GM23338 (cell line): ENCODE measurements at regions not wholly inside any gene's neighbourhood (a gene's known extent, or its start where the extent isn't known, plus 50 kb on each side); places are given as distances from the start of the nearest gene placed in this dataset.

Experiments used
- ATAC-seq: fragments of 200-7000 bp; cut with Tn5 transposase; 3 replicates; pipeline ENCODE4 v1.9.1; 2020
- DNase-seq: peaks from one replicate; pipeline ENCODE4 v3.0.0-alpha.2; 2015; ENCODE audit warnings: low spot score
- H2AFZ ChIP-seq: fragments of 200-600 bp; sonication (generic); 2 replicates; pipeline ENCODE4 v1.8.0; 2016; ENCODE audit warnings: antibody characterized with exemption, mild to moderate bottlenecking, moderate library complexity
- H3F3A ChIP-seq: fragments of 200-600 bp; sonication (generic); replicated peaks from 2 replicates; pipeline ENCODE4 v1.8.0; 2017; ENCODE audit warnings: antibody characterized with exemption, mixed run types, low read depth
- H3K27ac ChIP-seq: fragments of 200-600 bp; sonication (generic); 2 replicates; pipeline ENCODE4 v1.6.1; 2016; ENCODE audit warnings: low read depth
- H3K27me3 ChIP-seq: fragments of 200-600 bp; sonication (generic); 2 replicates; pipeline ENCODE4 v1.8.0; 2016; ENCODE audit warnings: mild to moderate bottlenecking, mixed run types, moderate library complexity; ENCODE audit not compliant: insufficient read depth
- H3K36me3 ChIP-seq: fragments of 200-600 bp; sonication (generic); 2 replicates; pipeline ENCODE4 v1.8.0; 2016; ENCODE audit warnings: mild to moderate bottlenecking; ENCODE audit not compliant: insufficient read depth
- H3K4me1 ChIP-seq: fragments of 200-600 bp; sonication (generic); 2 replicates; pipeline ENCODE4 v1.8.0; 2016; ENCODE audit warnings: mild to moderate bottlenecking, moderate library complexity; ENCODE audit not compliant: insufficient read depth
- H3K4me2 ChIP-seq: fragments of 200-600 bp; sonication (generic); 2 replicates; pipeline ENCODE4 v1.7.1; 2017; ENCODE audit warnings: mixed run types
- H3K4me3 ChIP-seq: fragments of 200-600 bp; sonication (generic); 2 replicates; pipeline ENCODE4 v1.6.1; 2016; ENCODE audit warnings: mixed run types
- H3K79me2 ChIP-seq: fragments of 200-600 bp; sonication (generic); replicated peaks from 2 replicates; pipeline ENCODE4 v1.8.0; 2017; ENCODE audit warnings: mild to moderate bottlenecking; ENCODE audit not compliant: insufficient read depth
- H3K9me2 ChIP-seq: fragments of 200-600 bp; sonication (generic); 2 replicates; pipeline ENCODE4 v1.8.0; 2017; ENCODE audit not compliant: insufficient read depth
- H4K20me1 ChIP-seq: fragments of 200-600 bp; sonication (generic); replicated peaks from 2 replicates; pipeline ENCODE4 v1.8.0; 2017; ENCODE audit warnings: mild to moderate bottlenecking; ENCODE audit not compliant: insufficient read depth
- H3K27ac Mint-ChIP-seq: 2 replicates; pipeline ENCODE4 v1.8.0; 2020; ENCODE audit warnings: inconsistent platforms, mild to moderate bottlenecking, moderate library complexity, mixed read lengths
- H3K27me3 Mint-ChIP-seq: 3 replicates; pipeline ENCODE4 v1.8.0; 2022; ENCODE audit warnings: low read depth, mild to moderate bottlenecking, moderate library complexity, mixed read lengths, inconsistent platforms; ENCODE audit not compliant: insufficient read depth, poor library complexity
- H3K36me3 Mint-ChIP-seq: 3 replicates; pipeline ENCODE4 v1.8.0; 2021; ENCODE audit warnings: low read depth, mild to moderate bottlenecking, inconsistent platforms, moderate library complexity, mixed read lengths
- H3K4me1 Mint-ChIP-seq: 3 replicates; pipeline ENCODE4 v1.8.0; 2020; ENCODE audit warnings: mild to moderate bottlenecking, inconsistent platforms, mixed read lengths
- H3K4me3 Mint-ChIP-seq: 3 replicates; pipeline ENCODE4 v1.8.0; 2021; ENCODE audit warnings: moderate library complexity, mild to moderate bottlenecking, inconsistent platforms, mixed read lengths
- H3K9me3 Mint-ChIP-seq: 3 replicates; pipeline ENCODE4 v1.8.0; 2020; ENCODE audit warnings: moderate library complexity, mild to moderate bottlenecking, inconsistent platforms, mixed read lengths
- CREB1 ChIP-seq: fragments of 250-450 bp; sonication (Bioruptor Pico); IDR thresholded peaks from 2 replicates; pipeline ENCODE4 v1.5.0; 2020; ENCODE audit warnings: low read depth, mild to moderate bottlenecking, moderate library complexity
- EZH2 ChIP-seq: fragments of 200-600 bp; sonication (generic); IDR thresholded peaks from one replicate; pipeline ENCODE4 v1.8.0; 2017; ENCODE audit warnings: antibody characterized with exemption, mild to moderate bottlenecking, low read depth; ENCODE audit not compliant: unreplicated experiment
- EZH2phosphoT487 ChIP-seq: fragments of 200-600 bp; sonication (generic); IDR thresholded peaks from one replicate; pipeline ENCODE4 v1.8.1; 2018; ENCODE audit warnings: antibody characterized with exemption; ENCODE audit not compliant: unreplicated experiment
- JUNB ChIP-seq: IDR thresholded peaks from one replicate; pipeline ENCODE4 v1.6.1; 2016; ENCODE audit warnings: antibody characterized with exemption; ENCODE audit not compliant: unreplicated experiment
- NANOG ChIP-seq: IDR thresholded peaks from 2 replicates; pipeline ENCODE4 v1.6.1; 2016; ENCODE audit warnings: antibody characterized with exemption, borderline replicate concordance
- POLR2AphosphoS5 ChIP-seq: IDR thresholded peaks from 2 replicates; pipeline ENCODE4 v1.6.1; 2016; ENCODE audit warnings: antibody characterized with exemption, low read depth
- REST ChIP-seq: IDR thresholded peaks from one replicate; pipeline ENCODE4 v1.6.1; 2018; ENCODE audit warnings: antibody characterized with exemption; ENCODE audit not compliant: unreplicated experiment
- STAT1 ChIP-seq: IDR thresholded peaks from one replicate; pipeline ENCODE4 v1.6.1; 2016; ENCODE audit warnings: antibody characterized with exemption; ENCODE audit not compliant: unreplicated experiment
- ZNF114 ChIP-seq: fragments of 250-450 bp; sonication (Bioruptor Pico); IDR thresholded peaks from 2 replicates; pipeline ENCODE4 v1.5.0; 2020; ENCODE audit warnings: mild to moderate bottlenecking, moderate library complexity
- ZNF331 ChIP-seq: fragments of 250-450 bp; sonication (Bioruptor Pico); IDR thresholded peaks from 2 replicates; pipeline ENCODE4 v1.5.0; 2020; ENCODE audit warnings: low read depth, mild to moderate bottlenecking, moderate library complexity
- ZNF462 ChIP-seq: fragments of 250-450 bp; sonication (Bioruptor Pico); IDR thresholded peaks from 2 replicates; pipeline ENCODE4 v1.5.0; 2020; ENCODE audit warnings: mild to moderate bottlenecking, moderate library complexity
- TF ChIP-seq, protein P1 (sequence below): IDR thresholded peaks from 2 replicates; pipeline ENCODE4 v1.6.1; 2016; ENCODE audit warnings: antibody characterized with exemption
- TF ChIP-seq, protein P2 (sequence below), 2 experiments: fragments of 200-600 bp in 1 of 2; sonication (generic) in 1 of 2; conservative IDR thresholded peaks; 2 replicates each; pipeline versions ENCODE4 v1.5.1 to v1.6.1; 2016 to 2017; ENCODE audit warnings: antibody characterized with exemption in 2 of 2, low read depth in 2 of 2, mild to moderate bottlenecking in 2 of 2, moderate library complexity in 1 of 2

GRCh38 chr12:115132145-115132544, 448.2 kb upstream of the TBX3 start:
- no peaks in the 10 kb centered on the region for H3K27me3 Mint-ChIP-seq
- Histone ChIP-seq H3F3A (no peaks in the 10 kb centered on the region), H3K27ac (no peak overlapping the region), H2AFZ (no peak overlapping the region), H3K4me2 (no peak overlapping the region), H3K36me3 (no peaks in the 10 kb centered on the region), H3K4me1 (no peaks in the 10 kb centered on the region), H3K9me2 (peaks cover 3% of the 10 kb centered on the region; the same call in 1 of the 2 replicates), H3K4me3 (no peak overlapping the region), H3K79me2 (no peaks in the 10 kb centered on the region), H4K20me1 (no peaks in the 10 kb centered on the region), H3K27me3 (no peaks in the 10 kb centered on the region)
- ATAC-seq (no peak), DNase-seq (no peak)
- H3K27ac Mint-ChIP-seq = no peak overlapping the region
- H3K36me3 Mint-ChIP-seq = no peaks in the 10 kb centered on the region
- H3K4me1 Mint-ChIP-seq = no peaks in the 10 kb centered on the region; the same call in 2 of the 3 replicates
- H3K4me3 Mint-ChIP-seq = no peak overlapping the region
- H3K9me3 Mint-ChIP-seq = no peaks in the 10 kb centered on the region
- TF ChIP-seq ZNF331 (CRISPR knock-in tag) = no peak
- TF ChIP-seq POLR2AphosphoS5 = no peak
- no peak for TF ChIP-seq NANOG
- TF ChIP-seq, protein P1, sequence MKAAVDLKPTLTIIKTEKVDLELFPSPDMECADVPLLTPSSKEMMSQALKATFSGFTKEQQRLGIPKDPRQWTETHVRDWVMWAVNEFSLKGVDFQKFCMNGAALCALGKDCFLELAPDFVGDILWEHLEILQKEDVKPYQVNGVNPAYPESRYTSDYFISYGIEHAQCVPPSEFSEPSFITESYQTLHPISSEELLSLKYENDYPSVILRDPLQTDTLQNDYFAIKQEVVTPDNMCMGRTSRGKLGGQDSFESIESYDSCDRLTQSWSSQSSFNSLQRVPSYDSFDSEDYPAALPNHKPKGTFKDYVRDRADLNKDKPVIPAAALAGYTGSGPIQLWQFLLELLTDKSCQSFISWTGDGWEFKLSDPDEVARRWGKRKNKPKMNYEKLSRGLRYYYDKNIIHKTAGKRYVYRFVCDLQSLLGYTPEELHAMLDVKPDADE = no peak
- no peak for TF ChIP-seq REST
- TF ChIP-seq JUNB = no peak
- TF ChIP-seq ZNF462 = no peak
- TF ChIP-seq ZNF114 (CRISPR knock-in tag) = no peak
- no peak for TF ChIP-seq STAT1
- no peak for TF ChIP-seq EZH2phosphoT487
- TF ChIP-seq, protein P2, sequence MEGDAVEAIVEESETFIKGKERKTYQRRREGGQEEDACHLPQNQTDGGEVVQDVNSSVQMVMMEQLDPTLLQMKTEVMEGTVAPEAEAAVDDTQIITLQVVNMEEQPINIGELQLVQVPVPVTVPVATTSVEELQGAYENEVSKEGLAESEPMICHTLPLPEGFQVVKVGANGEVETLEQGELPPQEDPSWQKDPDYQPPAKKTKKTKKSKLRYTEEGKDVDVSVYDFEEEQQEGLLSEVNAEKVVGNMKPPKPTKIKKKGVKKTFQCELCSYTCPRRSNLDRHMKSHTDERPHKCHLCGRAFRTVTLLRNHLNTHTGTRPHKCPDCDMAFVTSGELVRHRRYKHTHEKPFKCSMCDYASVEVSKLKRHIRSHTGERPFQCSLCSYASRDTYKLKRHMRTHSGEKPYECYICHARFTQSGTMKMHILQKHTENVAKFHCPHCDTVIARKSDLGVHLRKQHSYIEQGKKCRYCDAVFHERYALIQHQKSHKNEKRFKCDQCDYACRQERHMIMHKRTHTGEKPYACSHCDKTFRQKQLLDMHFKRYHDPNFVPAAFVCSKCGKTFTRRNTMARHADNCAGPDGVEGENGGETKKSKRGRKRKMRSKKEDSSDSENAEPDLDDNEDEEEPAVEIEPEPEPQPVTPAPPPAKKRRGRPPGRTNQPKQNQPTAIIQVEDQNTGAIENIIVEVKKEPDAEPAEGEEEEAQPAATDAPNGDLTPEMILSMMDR (conservative IDR thresholded peaks at IDR 0.05; ENCODE audit: low read depth in 2 of 2) = no peak
- no peak for TF ChIP-seq CREB1 (CRISPR knock-in tag)
- no peak for TF ChIP-seq EZH2
